ENCODE measurements at regions not wholly inside any gene's neighbourhood (a gene's known extent, or its start where the extent isn't known, plus 50 kb on each side); places are given as distances from the start of the nearest gene placed in this dataset.

GRCh38 chr15:91803260-91803659 is 50.2 kb upstream of the SLCO3A1 start:
- H3K4me3 ChIP-seq (ENCODE audit: low read length), result no peak overlapping the region
- no peak for DNase-seq (ENCODE audit: low read depth, low spot score)
